GM21529 (cell line): ENCODE measurements at regions not wholly inside any gene's neighbourhood (a gene's known extent, or its start where the extent isn't known, plus 50 kb on each side); places are given as distances from the start of the nearest gene placed in this dataset.
"Not testable (repeated sequence)": the region's sequence is repeated elsewhere in the genome, so short reads cannot be mapped to it uniquely, and the experiment has no call there.

Source experiments
- ATAC-seq: cut with Tn5 transposase; IDR thresholded peaks from one replicate; pipeline ENCODE4 v1.9.1; 2021; ENCODE audit not compliant: unreplicated experiment

DNA sequence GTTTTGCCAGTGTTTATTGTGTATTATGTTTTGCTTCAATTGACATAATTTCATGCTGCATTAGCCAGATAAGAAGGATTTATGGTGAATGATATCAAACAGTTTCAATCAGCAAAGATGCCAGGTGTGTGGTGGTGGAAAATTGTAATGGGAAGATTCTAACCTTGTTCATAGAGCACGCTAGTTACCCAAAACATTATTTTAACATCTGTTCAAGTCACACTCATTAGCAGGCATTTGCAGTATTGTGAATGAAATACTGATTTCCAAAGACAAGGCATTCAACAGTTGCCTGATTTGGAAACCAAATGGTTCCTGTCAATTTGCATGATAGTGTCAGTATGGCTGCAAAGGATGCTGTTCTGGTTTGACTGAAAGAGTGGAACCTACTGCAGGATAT, 129.7 kb downstream of the EPC1 start:
- ATAC-seq, result no peak

DNA sequence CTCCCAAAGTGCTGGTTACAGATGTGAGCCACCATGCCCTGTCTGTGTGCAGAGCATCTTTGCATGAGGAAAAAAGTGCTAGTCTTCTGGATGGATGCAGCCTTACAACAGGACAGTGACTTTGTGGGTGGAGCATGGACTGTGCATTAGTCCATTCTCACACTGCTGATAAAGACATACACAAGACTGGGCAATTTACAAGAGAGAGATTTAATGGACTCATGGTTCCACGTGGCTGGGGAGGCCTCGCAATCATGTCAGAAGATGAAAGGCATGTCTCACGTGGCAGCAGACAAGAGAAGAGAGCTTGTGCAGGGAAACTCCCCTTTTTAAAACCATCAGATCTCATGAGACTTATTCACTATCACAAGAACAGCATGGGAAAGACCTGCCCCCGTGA, 133.1 kb downstream of the EPC1 start:
- not testable (repeated sequence) for ATAC-seq

DNA sequence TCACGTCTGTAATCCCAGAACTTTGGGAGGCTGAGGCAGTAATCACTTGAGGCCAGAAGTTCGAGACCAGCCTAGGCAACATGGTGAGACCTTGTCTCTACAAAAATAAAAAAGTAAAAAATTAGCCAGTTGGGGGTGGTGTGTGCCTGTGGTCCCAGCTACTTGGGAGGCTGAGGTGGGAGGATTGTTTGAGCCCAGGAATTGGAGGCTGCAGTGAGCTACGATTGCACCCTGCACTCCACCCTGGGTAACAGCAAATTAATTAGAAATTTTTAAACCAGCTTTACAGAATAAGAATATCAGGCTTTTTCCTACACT, 136.0 kb downstream of the EPC1 start:
- ATAC-seq, result no peak

DNA sequence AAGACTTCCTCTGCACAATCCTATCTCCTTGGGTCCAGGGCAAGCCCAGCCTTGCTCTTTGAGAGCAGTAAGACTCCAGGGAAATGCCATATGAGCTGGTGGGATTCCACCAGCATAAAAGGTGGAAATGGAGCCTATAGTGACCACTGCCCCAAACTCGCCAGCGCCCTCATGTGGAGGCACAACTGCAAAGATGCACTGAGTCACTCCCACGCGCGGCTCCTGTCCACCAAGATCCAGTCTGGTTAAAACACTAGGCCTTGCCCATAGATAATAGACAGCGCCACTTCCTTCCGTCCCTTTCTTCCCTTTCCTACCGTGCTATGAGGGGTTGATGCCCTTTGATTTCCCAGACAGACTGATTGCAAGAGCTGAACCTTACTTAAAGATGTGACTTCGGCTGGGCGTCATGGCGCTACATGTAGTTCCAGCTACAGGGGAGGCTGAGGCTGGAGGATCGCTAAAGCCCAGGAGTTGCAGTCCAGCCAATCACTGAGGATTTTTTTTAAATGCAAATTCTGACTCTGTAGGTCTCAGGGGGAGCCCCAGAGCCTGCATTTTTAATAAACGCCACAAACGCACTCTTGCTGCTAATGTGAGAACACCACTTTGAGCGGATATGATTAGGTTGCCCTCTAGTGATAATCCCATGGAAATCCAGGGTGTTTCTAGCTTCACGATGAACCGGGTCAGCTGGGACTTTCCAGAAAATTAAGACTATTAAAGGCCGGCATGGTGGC, 136.5 kb downstream of the EPC1 start:
- ATAC-seq, result no peak

DNA sequence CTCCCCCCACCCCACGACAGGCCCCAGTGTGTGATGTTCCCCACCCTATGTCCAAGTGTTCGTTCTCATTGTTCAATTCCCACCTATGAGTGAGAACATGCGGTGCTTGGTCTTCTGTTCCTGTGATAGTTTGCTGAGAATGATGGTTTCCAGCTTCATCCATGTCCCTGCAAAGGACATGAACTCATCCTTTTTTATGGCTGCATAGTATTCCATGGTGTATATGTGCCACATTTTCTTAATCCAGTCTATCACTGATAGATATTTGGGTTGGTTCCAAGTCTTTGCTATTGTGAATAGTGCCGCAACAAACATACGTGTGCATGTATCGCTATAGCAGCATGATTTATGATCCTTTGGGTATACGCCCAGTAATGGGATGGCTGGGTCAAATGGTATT, 139.0 kb downstream of the EPC1 start:
- not testable (repeated sequence) for ATAC-seq

DNA sequence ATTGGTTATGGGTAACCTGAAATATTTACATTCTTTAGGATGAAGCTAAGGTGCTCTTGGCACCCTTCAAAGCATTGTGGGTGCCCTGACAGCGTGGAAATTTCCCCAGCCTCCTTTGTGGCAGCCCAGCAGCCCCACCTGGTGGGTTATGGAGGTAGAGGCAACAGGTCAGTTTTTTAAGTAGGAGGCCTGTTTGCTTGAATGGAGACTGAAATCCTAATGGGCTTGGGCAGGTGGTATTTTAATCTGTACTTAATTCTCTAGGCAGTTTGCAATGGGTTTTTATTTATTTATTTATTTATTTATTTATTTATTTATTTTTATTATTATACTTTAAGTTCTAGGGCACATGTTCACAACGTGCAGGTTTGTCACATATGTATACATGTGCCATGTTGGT, 139.4 kb downstream of the EPC1 start:
- ATAC-seq, result peak; percentile 66

DNA sequence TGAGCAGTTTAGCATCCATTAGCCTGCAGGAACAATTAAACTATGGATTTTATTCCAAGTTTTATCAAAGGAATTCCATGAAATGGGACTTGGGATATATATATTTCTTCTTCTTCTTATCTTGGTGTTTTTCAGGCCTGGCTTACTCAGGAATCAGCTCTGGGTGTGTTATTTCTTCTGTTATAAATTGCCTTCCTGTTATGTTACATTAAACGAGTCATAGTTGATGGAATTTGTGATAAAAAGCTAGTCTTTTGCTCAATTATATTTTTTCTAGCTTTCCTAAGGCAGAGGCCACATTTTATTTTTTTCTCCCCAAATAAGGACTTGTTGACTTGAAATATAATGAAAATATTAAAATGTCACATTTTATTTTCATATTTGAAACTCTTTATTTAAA, 141.3 kb downstream of the EPC1 start:
- no peak for ATAC-seq

DNA sequence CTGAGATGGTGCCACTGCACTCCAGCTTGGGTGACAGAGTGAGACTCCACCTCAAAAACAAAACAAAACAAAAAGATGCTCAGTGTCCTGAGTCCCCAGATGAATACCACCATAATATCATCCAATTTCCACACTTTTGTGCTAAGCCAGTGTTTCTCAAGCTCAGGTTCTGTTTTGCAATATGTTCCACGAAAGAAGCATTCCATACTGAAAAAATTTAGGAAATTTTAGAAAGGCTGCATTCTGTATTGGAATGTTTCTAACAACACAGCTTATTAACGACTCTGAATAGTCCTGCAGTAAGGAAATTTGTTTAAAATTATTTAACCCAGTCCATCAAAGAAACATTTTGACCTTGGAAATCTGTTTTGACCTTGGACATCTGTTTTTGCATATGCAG, 142.4 kb downstream of the EPC1 start:
- no peak for ATAC-seq

DNA sequence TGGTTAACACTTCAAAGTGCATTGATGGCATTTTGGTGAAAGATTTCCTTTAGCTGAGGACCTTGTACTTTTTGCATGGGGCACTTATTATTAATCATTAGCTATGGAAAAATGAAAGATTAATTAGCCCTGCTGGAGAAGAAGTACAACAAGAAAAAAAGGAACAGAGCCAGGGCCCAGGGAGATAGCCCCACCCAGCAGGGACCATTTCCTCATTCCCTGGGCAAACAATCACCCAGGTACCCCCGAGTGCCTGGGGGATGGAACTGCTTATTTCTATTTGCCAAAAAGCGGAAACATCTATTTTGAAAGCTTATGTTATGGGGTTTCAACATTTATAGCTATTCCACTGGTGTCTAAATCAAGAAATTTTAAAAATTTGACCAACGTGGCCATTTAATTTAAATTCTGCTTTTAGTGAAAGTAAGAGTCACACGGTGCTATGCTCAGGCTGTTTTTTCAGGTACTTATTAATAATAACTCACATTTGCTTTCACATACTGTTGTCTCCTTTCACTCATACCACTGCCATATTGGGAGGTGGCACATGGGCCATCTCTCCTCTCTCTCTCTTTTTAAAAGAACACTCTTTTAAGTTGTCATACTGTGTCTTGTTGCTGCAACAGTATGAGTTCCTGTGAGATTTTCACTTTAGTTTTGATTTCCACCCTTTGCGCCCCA, 143.6 kb upstream of the KIF5B start:
- ATAC-seq, result no peak

DNA sequence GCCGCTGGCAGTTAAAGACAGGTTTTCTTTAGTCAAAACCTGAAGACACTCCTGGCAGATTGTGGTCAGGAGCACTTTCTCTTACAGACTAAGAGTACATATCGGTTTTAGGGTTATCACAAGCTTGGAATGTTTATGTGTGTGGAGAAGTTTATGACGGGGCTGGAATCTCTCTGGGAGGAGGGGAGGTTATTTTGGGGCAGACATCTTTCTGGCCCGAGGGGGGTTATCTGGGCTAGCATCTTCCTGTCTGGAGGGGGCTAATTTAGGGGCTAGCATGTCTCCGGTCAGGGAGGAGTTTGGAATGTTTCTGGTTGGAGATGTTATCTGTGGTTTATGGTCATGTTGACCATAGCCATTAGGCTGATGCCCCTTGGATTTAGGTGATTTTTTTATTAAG, 141.2 kb upstream of the KIF5B start:
- no peak for ATAC-seq

DNA sequence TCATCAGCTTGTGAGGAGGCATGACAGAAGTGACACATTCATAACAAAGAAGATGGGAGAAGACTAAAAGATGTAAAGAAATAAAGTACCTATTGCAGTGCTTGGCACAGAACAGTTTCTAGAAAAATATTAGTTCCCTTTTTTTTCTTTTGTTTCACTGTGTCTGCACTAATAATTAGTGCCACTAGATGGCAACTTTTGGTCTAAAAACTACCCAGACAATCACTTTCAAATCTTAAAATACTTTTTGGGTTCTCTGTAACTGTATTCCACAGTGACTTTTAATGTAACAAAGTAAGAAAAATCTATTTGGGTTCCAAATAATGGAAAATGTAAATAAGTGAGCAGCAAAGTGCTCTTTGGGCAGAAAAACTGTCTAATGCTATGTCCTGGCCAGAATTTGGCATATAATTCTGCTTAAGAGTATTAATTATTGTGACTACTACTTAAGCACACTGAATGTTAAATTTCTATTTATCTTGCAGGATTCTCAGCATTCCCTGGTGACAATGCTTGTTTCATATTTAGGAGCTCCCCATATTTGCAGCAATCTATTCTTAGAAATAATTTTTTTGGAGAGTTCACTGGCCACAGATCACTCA, 134.8 kb upstream of the KIF5B start:
- ATAC-seq, result peak; percentile 83

DNA sequence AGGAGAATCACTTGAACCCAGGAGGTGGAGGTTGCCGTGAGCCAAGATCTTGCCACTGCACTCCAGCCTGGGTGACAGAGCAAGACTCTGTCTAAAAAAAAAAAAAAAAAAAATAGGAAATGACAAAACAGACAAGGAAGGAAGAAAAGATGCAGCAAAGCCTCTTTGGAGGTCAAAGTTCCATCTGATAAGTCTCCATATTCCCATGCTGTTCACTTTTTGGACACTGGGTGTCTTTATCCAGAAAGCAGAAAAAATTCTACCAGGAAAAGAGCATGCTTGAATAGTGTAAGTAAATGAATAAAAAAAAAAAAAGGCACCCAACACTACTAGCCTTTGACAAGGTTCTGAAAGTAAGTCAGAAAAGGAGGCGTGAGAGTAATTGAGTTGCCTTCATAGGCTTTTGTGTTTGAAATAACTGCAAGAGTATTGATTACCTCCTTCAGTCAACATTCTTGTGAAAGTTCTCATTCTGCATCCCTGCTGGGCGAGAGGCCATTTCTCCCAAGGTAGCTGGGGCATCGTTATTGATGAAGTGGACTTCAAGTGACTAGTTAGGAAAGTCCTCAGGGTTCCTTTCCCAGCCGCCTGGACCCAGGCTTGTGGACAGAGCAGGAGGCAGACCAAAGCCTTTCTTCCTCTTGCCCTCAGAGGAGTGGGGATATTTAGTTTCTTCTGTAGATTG, 133.3 kb upstream of the KIF5B start:
- no peak for ATAC-seq

DNA sequence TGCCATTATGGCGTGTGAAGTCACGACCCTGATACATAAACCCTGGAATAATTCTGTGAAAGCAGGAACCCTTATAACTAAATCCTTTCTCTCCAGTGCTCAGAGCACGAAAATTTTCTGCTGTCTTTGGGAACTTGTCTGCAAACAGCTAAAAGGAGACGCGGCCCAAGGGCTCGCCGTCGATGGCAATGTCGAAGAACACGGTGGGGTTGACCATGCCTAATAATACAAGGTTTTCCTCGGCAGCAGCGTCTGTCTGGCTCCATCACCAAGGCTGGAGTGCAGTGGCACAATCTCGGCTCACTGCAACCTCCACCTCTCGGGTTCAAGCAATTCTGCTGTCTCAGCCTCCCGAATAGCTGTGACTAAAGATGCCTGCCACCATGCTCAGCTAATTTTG, 132.4 kb upstream of the KIF5B start:
- ATAC-seq, result not testable (repeated sequence)

DNA sequence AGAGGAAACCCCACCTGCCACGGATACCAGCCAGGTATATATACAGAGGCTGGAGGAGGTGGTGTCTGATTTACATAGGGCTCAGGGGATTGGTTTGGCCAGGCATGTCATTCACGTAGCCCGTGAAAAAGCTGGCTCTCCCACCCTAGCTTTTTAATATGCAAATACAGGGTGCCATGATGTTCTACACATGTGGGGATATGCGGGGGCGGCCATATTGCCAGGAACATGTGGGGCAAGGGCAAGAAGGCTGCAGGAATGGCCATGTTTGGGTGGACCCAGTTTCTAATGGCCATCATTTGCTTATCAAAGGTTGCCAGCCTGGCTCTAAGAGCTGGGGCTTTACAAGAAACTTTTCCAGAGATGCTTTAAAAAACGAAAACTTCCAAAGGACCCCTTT, 131.5 kb upstream of the KIF5B start:
- no peak for ATAC-seq

DNA sequence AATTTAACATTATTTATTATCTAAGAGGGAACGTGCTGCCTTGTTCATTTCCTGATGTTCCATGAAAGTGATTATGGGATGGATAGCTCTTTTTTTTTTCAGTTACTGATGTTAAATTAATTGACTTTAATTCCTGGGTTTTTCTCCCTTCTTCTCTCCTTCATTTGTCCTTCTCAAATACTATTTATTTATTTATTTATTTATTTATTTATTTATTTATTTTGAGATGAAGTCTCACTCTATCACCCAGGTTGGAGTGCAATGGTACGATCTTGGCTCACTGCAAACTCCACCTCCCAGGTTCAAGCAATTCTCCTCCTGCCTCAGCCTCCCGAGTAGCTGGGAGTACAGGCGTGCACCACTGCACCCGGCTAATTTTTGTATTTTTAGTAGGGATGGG, 127.4 kb upstream of the KIF5B start:
- not testable (repeated sequence) for ATAC-seq

DNA sequence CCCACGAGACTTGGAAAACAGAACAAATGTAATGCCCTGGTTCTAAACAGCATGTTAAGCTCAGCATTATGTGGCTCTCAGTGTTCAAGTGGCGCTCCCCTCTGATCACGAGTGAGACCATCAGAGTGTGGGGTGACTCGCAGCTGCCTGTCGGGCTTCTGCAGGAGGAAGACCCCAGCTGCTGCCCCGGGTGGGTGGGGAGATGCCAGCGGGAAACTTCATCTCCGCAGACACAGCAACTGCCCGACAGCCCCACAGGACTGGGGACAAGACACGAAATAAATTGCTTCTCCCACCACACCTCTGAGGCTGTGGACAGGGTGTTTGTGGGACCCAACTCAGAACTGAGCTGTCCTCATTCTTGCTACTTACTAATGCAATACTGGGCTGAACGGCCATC, 126.3 kb upstream of the KIF5B start:
- no peak for ATAC-seq

DNA sequence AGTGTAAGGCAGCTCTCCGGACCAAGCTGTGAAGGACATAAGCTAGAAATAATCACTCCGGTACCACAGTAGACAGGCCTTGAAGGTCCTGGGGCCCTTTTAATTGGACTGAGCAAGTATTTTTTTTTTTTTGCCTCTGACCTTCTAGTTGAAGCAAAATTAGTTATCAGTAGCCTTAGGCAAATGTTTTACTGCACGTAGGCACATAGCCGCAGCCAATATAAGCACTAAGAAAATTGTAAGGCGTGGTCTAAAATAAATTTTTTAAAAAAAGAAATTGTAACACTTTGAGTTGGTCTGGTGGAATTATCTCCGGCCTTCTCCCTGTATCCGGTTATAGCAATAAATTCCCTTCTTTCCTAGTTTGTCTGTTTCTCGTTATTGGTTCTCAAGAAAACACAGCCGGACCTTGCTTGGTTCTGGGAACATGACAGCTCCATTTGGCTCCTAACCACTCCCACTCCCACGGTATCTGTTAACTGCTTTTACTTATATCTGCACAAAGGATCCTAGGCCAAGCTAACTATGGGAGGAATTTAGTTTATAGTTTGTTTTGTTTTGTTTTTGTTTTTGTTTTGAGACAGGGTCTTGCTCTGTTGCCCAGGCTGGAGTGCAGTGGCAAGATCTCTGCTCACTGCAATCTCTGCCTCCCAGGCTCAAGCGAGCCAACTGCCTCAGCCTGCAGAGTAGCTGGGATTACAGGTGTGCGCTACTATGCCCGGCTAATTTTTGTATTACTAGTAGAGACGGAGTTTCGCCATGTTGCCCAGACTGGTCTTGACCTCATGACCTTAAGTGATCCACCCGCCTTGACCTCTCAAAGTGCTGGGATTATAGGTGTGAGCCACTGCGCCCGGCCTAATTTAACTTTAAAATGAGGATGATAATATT, 124.4 kb upstream of the KIF5B start:
- ATAC-seq, result no peak

DNA sequence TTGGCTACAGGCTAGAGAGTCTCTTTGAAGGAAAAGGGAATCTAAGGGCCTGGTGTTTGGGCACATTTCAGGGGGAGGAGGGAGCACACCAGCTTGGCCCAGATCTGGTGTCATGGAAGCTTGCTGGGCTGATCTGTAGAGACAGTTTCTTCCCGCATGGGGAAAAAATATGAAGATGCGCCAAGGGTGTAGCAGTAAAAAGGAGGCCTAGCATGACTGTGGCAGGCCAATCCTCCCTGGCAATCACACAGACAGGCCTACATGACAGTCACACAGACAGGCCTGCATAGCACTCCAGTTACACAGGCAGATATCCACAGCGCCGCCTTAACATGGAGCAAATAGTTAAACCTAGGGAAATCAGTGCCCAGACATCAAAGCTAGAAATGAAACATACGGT, 123.6 kb upstream of the KIF5B start:
- no peak for ATAC-seq

DNA sequence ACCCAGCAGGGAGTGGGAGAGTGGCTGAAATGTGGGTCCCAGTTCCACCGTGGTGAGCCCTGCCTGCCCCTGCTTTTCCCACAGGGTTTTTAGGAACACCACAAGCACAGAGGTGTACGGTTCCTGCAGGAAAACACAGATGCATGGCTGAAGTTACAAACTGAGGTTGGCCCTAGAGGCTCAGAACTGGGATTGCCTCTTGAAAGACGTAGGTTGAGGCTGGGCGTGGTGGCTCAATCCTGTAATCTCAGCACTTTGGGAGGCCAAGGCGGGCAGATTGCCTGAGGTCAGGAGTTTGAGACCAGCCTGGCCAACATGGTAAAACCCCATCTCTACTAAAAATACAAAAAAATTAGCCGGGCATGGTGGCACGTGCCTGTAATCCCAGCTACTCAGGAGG, 121.4 kb upstream of the KIF5B start:
- not testable (repeated sequence) for ATAC-seq

DNA sequence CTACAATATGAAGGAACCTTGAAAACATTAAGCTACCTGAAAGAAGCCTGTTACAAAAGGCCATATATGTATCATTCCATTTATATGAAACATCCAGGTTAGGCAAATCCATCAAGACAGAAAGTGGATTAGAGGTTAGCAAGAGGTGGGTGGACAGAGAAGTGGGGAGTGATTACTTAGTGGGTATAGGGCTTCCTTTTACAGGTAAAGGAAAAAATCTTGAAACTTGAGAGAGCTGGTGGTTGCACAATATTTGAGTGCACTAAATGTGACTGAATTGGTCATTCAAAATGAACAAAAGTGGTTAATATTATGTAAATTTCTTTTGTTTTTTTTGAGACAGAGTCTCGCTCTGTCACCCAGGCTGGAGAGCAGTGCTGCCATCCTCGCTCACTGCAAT, 119.4 kb upstream of the KIF5B start:
- no peak for ATAC-seq

DNA sequence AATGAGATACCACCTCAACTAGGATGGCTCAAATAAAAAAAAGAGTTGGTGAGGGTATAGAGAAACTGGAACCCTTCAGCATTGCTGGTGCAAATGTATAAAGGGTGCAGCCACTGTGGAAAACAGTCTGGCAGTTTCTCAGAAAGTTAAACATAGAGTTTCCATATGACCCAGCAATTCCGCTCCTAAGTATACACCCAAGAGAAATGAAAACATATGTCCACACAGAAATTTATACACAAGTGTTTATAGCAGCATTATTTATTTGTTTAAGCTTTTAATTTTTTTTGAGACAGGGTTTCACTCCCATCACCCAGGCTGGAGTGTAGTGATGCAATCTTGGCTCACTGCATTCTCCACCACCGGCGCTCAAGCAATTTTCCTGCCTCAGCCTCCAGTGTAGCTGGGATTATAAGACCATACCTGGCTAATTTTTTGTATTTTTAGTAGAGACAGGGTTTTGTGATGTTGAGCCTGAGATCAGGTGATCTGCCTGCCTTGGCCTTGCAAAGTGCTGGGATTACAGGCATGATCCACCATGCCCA, 118.2 kb upstream of the KIF5B start:
- ATAC-seq, result no peak
